IMR-90 (cell line): ENCODE measurements at regions not wholly inside any gene's neighbourhood (a gene's known extent, or its start where the extent isn't known, plus 50 kb on each side); places are given as distances from the start of the nearest gene placed in this dataset.
A peak's percentile ranks its signal among the peaks of the same experiment; 100 is the strongest.

Experiments
- BHLHE40 ChIP-seq: fragments of 150-350 bp; IDR thresholded peaks from 2 replicates; pipeline ENCODE4 v1.6.1; 2016; ENCODE audit warnings: mild to moderate bottlenecking, low read depth, low read length
- CEBPB ChIP-seq: IDR thresholded peaks from 2 replicates; pipeline ENCODE4 v1.6.1; 2012; ENCODE audit warnings: low read depth, low read length, improper control_type of control experiment
- CHD1 ChIP-seq: IDR thresholded peaks from 2 replicates; pipeline ENCODE4 v1.6.1; 2012; ENCODE audit warnings: low read depth, low read length, improper control_type of control experiment
- FOS ChIP-seq: fragments of 150-350 bp; IDR thresholded peaks from 2 replicates; pipeline ENCODE4 v1.6.1; 2016; ENCODE audit warnings: low read depth, low read length
- MAFK ChIP-seq: IDR thresholded peaks from 2 replicates; pipeline ENCODE4 v1.6.1; 2012; ENCODE audit warnings: low read depth, low read length, improper control_type of control experiment
- MAZ ChIP-seq: IDR thresholded peaks from 2 replicates; pipeline ENCODE4 v1.6.1; 2012; ENCODE audit warnings: low read depth, mild to moderate bottlenecking, low read length, improper control_type of control experiment, moderate library complexity, borderline replicate concordance
- MXI1 ChIP-seq: IDR thresholded peaks from 2 replicates; pipeline ENCODE4 v1.6.1; 2012; ENCODE audit warnings: low read depth, mild to moderate bottlenecking, low read length, moderate library complexity, borderline replicate concordance
- NFE2L2 ChIP-seq: fragments of 150-350 bp; IDR thresholded peaks from 2 replicates; pipeline ENCODE4 v1.6.1; 2016; ENCODE audit warnings: low read depth, mild to moderate bottlenecking, low read length
- POLR2A ChIP-seq: IDR thresholded peaks from 2 replicates; pipeline ENCODE4 v1.6.1; 2012; ENCODE audit warnings: mild to moderate bottlenecking, low read depth, low read length
- RAD21 ChIP-seq: IDR thresholded peaks from 2 replicates; pipeline ENCODE4 v1.6.1; 2012; ENCODE audit warnings: low read length, improper control_type of control experiment
- RFX5 ChIP-seq: IDR thresholded peaks from 2 replicates; pipeline ENCODE4 v1.8.0; 2012; ENCODE audit warnings: low read depth, mild to moderate bottlenecking, low read length, moderate library complexity
- SMC3 ChIP-seq: fragments of 150-350 bp; IDR thresholded peaks from 2 replicates; pipeline ENCODE4 v1.6.1; 2016; ENCODE audit warnings: low read depth, mild to moderate bottlenecking, antibody characterized with exemption, low read length, moderate library complexity
- TF ChIP-seq, protein P1 (sequence below): conservative IDR thresholded peaks from 2 replicates; pipeline ENCODE4 v1.5.1; 2012; ENCODE audit warnings: mild to moderate bottlenecking, low read depth, low read length, improper control_type of control experiment
- TF ChIP-seq, protein P2 (sequence below): fragments of 150-350 bp; IDR thresholded peaks from 2 replicates; pipeline ENCODE4 v1.6.1; 2017; ENCODE audit warnings: mild to moderate bottlenecking, antibody characterized with exemption, low read length, low read depth

DNA sequence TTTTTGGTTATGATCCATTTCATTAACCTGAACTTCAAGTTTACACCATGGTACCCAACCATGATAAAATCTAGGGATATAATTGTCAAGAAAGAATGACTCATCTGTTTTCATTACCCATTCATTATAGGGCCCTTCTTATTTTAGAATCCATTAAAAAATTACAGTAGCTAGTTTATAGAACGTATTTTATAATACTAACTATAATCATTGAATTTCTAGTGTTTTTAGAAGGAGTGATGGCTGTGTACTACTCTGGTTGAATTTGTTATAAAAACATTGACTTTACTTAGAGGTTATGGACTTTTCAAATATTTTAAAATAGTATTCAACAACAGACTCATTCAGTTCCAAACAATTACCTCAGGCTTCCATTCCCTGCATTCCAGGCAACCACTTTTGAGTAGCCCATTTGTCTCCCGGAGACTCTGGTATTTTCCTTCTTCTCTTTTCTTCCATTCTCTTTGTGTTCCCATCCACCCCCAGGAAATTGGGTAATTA lies 71.9 kb upstream of the KLF12 start:
- TF ChIP-seq, protein P1, sequence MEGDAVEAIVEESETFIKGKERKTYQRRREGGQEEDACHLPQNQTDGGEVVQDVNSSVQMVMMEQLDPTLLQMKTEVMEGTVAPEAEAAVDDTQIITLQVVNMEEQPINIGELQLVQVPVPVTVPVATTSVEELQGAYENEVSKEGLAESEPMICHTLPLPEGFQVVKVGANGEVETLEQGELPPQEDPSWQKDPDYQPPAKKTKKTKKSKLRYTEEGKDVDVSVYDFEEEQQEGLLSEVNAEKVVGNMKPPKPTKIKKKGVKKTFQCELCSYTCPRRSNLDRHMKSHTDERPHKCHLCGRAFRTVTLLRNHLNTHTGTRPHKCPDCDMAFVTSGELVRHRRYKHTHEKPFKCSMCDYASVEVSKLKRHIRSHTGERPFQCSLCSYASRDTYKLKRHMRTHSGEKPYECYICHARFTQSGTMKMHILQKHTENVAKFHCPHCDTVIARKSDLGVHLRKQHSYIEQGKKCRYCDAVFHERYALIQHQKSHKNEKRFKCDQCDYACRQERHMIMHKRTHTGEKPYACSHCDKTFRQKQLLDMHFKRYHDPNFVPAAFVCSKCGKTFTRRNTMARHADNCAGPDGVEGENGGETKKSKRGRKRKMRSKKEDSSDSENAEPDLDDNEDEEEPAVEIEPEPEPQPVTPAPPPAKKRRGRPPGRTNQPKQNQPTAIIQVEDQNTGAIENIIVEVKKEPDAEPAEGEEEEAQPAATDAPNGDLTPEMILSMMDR, result no peak
- TF ChIP-seq POLR2A (no peak), RAD21 (no peak), NFE2L2 (peak; percentile 74), SMC3 (no peak), MXI1 (no peak), MAZ (no peak), RFX5 (no peak), CHD1 (no peak), FOS (peak; percentile 15; the same call in 1 of the 2 replicates), CEBPB (no peak), MAFK (no peak), BHLHE40 (no peak)
- TF ChIP-seq, protein P2, sequence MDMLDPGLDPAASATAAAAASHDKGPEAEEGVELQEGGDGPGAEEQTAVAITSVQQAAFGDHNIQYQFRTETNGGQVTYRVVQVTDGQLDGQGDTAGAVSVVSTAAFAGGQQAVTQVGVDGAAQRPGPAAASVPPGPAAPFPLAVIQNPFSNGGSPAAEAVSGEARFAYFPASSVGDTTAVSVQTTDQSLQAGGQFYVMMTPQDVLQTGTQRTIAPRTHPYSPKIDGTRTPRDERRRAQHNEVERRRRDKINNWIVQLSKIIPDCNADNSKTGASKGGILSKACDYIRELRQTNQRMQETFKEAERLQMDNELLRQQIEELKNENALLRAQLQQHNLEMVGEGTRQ, result no peak
